ENCODE measurements at regions not wholly inside any gene's neighbourhood (a gene's known extent, or its start where the extent isn't known, plus 50 kb on each side); places are given as distances from the start of the nearest gene placed in this dataset.

GRCh38 chr6:23456396-23456795 is 669.6 kb upstream of the NRSN1 start:
- no peak for ATAC-seq
- H3K4me1 ChIP-seq (ENCODE audit: control insufficient read depth, insufficient read depth, low read length), result no peaks in the 10 kb centered on the region
- DNase-seq, result no peak
- H3K27ac ChIP-seq (ENCODE audit: low read length), result no peak overlapping the region
- intact Hi-C loops (cut with DNase I), result no loop called here
- H3K27me3 ChIP-seq (ENCODE audit: control insufficient read depth, insufficient read depth), result no peaks in the 10 kb centered on the region
- H3K4me3 ChIP-seq (ENCODE audit: low read length), result no peak overlapping the region
- no peaks in the 10 kb centered on the region for H3K9me3 ChIP-seq (ENCODE audit: control insufficient read depth, low read length)

- Histone ChIP-seq H3K27ac (ENCODE audit: low read length) (no peak overlapping the region), H3K9me3 (ENCODE audit: control insufficient read depth, low read length) (no peaks in the 10 kb centered on the region), H3K4me1 (ENCODE audit: control insufficient read depth, insufficient read depth, low read length) (no peaks in the 10 kb centered on the region), H3K27me3 (ENCODE audit: control insufficient read depth, insufficient read depth) (no peaks in the 10 kb centered on the region), H3K4me3 (ENCODE audit: low read length) (no peak overlapping the region)
- 69% methylated on average over 2 of the region's 2 CpGs for WGBS
- ATAC-seq, result no peak
- DNase-seq, result no peak
- intact Hi-C loops (cut with DNase I), result no loop called here
Observed at GRCh38 chr6:23457321-23457720, 668.7 kb upstream of the NRSN1 start.

GRCh38 chr6:23465912-23466311 is 660.1 kb upstream of the NRSN1 start:
- Histone ChIP-seq H3K27ac (ENCODE audit: low read length) (no peak overlapping the region), H3K27me3 (ENCODE audit: control insufficient read depth, insufficient read depth) (no peaks in the 10 kb centered on the region), H3K4me1 (ENCODE audit: control insufficient read depth, insufficient read depth, low read length) (no peaks in the 10 kb centered on the region), H3K4me3 (ENCODE audit: low read length) (no peak overlapping the region), H3K9me3 (ENCODE audit: control insufficient read depth, low read length) (no peaks in the 10 kb centered on the region)
- 56% methylated on average over 1 of the region's 1 CpG for WGBS
- no peak for ATAC-seq
- no peak for DNase-seq
- intact Hi-C loops (cut with DNase I), result no loop called here

GRCh38 chr6:23477586-23477985 is 648.4 kb upstream of the NRSN1 start:
- WGBS, result 90% methylated on average over 3 of the region's 3 CpGs
- intact Hi-C loops (cut with DNase I), result no loop called here
- H3K4me3 ChIP-seq (ENCODE audit: low read length), result no peak overlapping the region

GRCh38 chr6:23478312-23478711 is 647.7 kb upstream of the NRSN1 start:
- intact Hi-C loops (cut with DNase I), result no loop called here
- Histone ChIP-seq H3K27ac (ENCODE audit: low read length) (no peak overlapping the region), H3K9me3 (ENCODE audit: control insufficient read depth, low read length) (no peaks in the 10 kb centered on the region), H3K27me3 (ENCODE audit: control insufficient read depth, insufficient read depth) (no peaks in the 10 kb centered on the region), H3K4me3 (ENCODE audit: low read length) (no peak overlapping the region), H3K4me1 (ENCODE audit: control insufficient read depth, insufficient read depth, low read length) (no peaks in the 10 kb centered on the region)
- ATAC-seq, result no peak
- no peak for DNase-seq
- WGBS, result 77% methylated on average over 2 of the region's 2 CpGs

More at GRCh38 chr6:23477586-23477985, 648.4 kb upstream of the NRSN1 start:
- ATAC-seq (no peak), DNase-seq (no peak)
- no peaks in the 10 kb centered on the region for H3K27me3 ChIP-seq (ENCODE audit: control insufficient read depth, insufficient read depth)
- H3K27ac ChIP-seq (ENCODE audit: low read length), result no peak overlapping the region
- H3K4me1 ChIP-seq (ENCODE audit: control insufficient read depth, insufficient read depth, low read length), result no peaks in the 10 kb centered on the region
- no peaks in the 10 kb centered on the region for H3K9me3 ChIP-seq (ENCODE audit: control insufficient read depth, low read length)

- DNase-seq (no peak), ATAC-seq (no peak)
- H3K4me3 ChIP-seq (ENCODE audit: low read length), result no peak overlapping the region
- no peaks in the 10 kb centered on the region for H3K4me1 ChIP-seq (ENCODE audit: control insufficient read depth, insufficient read depth, low read length)
- H3K27ac ChIP-seq (ENCODE audit: low read length), result no peak overlapping the region
- H3K9me3 ChIP-seq (ENCODE audit: control insufficient read depth, low read length), result no peaks in the 10 kb centered on the region
- intact Hi-C loops (cut with DNase I), result no loop called here
- no peaks in the 10 kb centered on the region for H3K27me3 ChIP-seq (ENCODE audit: control insufficient read depth, insufficient read depth)
Observed at GRCh38 chr6:23483896-23484295, 642.1 kb upstream of the NRSN1 start.

GRCh38 chr6:23494367-23494766 is 631.6 kb upstream of the NRSN1 start:
- Histone ChIP-seq H3K4me1 (ENCODE audit: control insufficient read depth, insufficient read depth, low read length) (no peaks in the 10 kb centered on the region), H3K4me3 (ENCODE audit: low read length) (no peak overlapping the region), H3K9me3 (ENCODE audit: control insufficient read depth, low read length) (no peaks in the 10 kb centered on the region), H3K27ac (ENCODE audit: low read length) (no peak overlapping the region), H3K27me3 (ENCODE audit: control insufficient read depth, insufficient read depth) (no peaks in the 10 kb centered on the region)
- intact Hi-C loops (cut with DNase I), result no loop called here
- no peak for ATAC-seq
- WGBS, result 95% methylated on average over 4 of the region's 4 CpGs
- no peak for DNase-seq

- no peak overlapping the region for H3K4me3 ChIP-seq (ENCODE audit: low read length)
- intact Hi-C loops (cut with DNase I), result no loop called here
- DNase-seq (no peak), ATAC-seq (peak; percentile 37 to 76)
- no peaks in the 10 kb centered on the region for H3K9me3 ChIP-seq (ENCODE audit: control insufficient read depth, low read length)
- no peaks in the 10 kb centered on the region for H3K4me1 ChIP-seq (ENCODE audit: control insufficient read depth, insufficient read depth, low read length)
- H3K27ac ChIP-seq (ENCODE audit: low read length), result no peak overlapping the region
- 22% methylated on average over 4 of the region's 4 CpGs for WGBS
- no peaks in the 10 kb centered on the region for H3K27me3 ChIP-seq (ENCODE audit: control insufficient read depth, insufficient read depth)
Observed at GRCh38 chr6:23498013-23498412, 628.0 kb upstream of the NRSN1 start.

- DNase-seq (no peak), ATAC-seq (no peak)
- intact Hi-C loops (cut with DNase I), result no loop called here
- no peak overlapping the region for H3K4me3 ChIP-seq (ENCODE audit: low read length)
- H3K9me3 ChIP-seq (ENCODE audit: control insufficient read depth, low read length), result no peaks in the 10 kb centered on the region
- H3K27ac ChIP-seq (ENCODE audit: low read length), result no peak overlapping the region
- no peaks in the 10 kb centered on the region for H3K27me3 ChIP-seq (ENCODE audit: control insufficient read depth, insufficient read depth)
- WGBS, result 98% methylated on average over 1 of the region's 1 CpG
- no peaks in the 10 kb centered on the region for H3K4me1 ChIP-seq (ENCODE audit: control insufficient read depth, insufficient read depth, low read length)
Observed at GRCh38 chr6:23499549-23499948, 626.5 kb upstream of the NRSN1 start.

GRCh38 chr6:23503173-23503572 is 622.8 kb upstream of the NRSN1 start:
- DNase-seq (no peak), ATAC-seq (no peak)
- intact Hi-C loops (cut with DNase I), result no loop called here
- Histone ChIP-seq H3K27me3 (ENCODE audit: control insufficient read depth, insufficient read depth) (no peaks in the 10 kb centered on the region), H3K4me3 (ENCODE audit: low read length) (no peak overlapping the region), H3K4me1 (ENCODE audit: control insufficient read depth, insufficient read depth, low read length) (no peaks in the 10 kb centered on the region), H3K9me3 (ENCODE audit: control insufficient read depth, low read length) (no peaks in the 10 kb centered on the region), H3K27ac (ENCODE audit: low read length) (no peak overlapping the region)
- 46% methylated on average over 1 of the region's 1 CpG for WGBS

- 91% methylated on average over 3 of the region's 3 CpGs for WGBS
- intact Hi-C loops (cut with DNase I), result no loop called here
- DNase-seq (no peak), ATAC-seq (no peak)
- no peaks in the 10 kb centered on the region for H3K27me3 ChIP-seq (ENCODE audit: control insufficient read depth, insufficient read depth)
- H3K4me3 ChIP-seq (ENCODE audit: low read length), result no peak overlapping the region
- H3K9me3 ChIP-seq (ENCODE audit: control insufficient read depth, low read length), result no peaks in the 10 kb centered on the region
- no peaks in the 10 kb centered on the region for H3K4me1 ChIP-seq (ENCODE audit: control insufficient read depth, insufficient read depth, low read length)
- no peak overlapping the region for H3K27ac ChIP-seq (ENCODE audit: low read length)
Observed at GRCh38 chr6:23505026-23505425, 621.0 kb upstream of the NRSN1 start.

- no peaks in the 10 kb centered on the region for H3K9me3 ChIP-seq (ENCODE audit: control insufficient read depth, low read length)
- no peak overlapping the region for H3K27ac ChIP-seq (ENCODE audit: low read length)
- no peaks in the 10 kb centered on the region for H3K27me3 ChIP-seq (ENCODE audit: control insufficient read depth, insufficient read depth)
- ATAC-seq (no peak), DNase-seq (no peak)
- 32% methylated on average over 2 of the region's 2 CpGs for WGBS
- intact Hi-C loops (cut with DNase I), result no loop called here
- no peak overlapping the region for H3K4me3 ChIP-seq (ENCODE audit: low read length)
- no peaks in the 10 kb centered on the region for H3K4me1 ChIP-seq (ENCODE audit: control insufficient read depth, insufficient read depth, low read length)
Observed at GRCh38 chr6:23510778-23511510, 615.1 kb upstream of the NRSN1 start.

Measured in right cardiac atrium (tissue), 5 donors.